Mesothelial cell of epicardium (in vitro differentiated cells): ENCODE measurements at regions not wholly inside any gene's neighbourhood (a gene's known extent, or its start where the extent isn't known, plus 50 kb on each side); places are given as distances from the start of the nearest gene placed in this dataset.

Source experiments
- DNase-seq, 2 experiments: peaks; one replicate each; pipeline ENCODE4 v3.0.0; 2021; ENCODE audit warnings: low spot score in 2 of 2; ENCODE audit not compliant: unreplicated experiment in 2 of 2
- H3K27ac Mint-ChIP-seq: 2 replicates; pipeline ENCODE4 v1.8.0; 2021; ENCODE audit warnings: mixed read lengths
- H3K27me3 Mint-ChIP-seq: 2 replicates; pipeline ENCODE4 v1.8.0; 2021; ENCODE audit warnings: low read depth, mixed read lengths
- H3K36me3 Mint-ChIP-seq: 2 replicates; pipeline ENCODE4 v1.8.0; 2021; ENCODE audit warnings: mixed read lengths
- H3K4me1 Mint-ChIP-seq: 2 replicates; pipeline ENCODE4 v1.8.0; 2021; ENCODE audit warnings: mixed read lengths
- H3K4me3 Mint-ChIP-seq: 2 replicates; pipeline ENCODE4 v1.8.0; 2021; ENCODE audit warnings: mild to moderate bottlenecking, moderate library complexity, mixed read lengths
- H3K9me3 Mint-ChIP-seq: 2 replicates; pipeline ENCODE4 v1.8.0; 2021; ENCODE audit warnings: mixed read lengths
- CTCF ChIP-seq: fragments of 200-600 bp; sonication (generic); IDR thresholded peaks from one replicate; pipeline ENCODE4 v1.5.0; 2021; ENCODE audit warnings: antibody characterized with exemption; ENCODE audit not compliant: unreplicated experiment

GRCh38 chr3:178156301-178156700, 379.9 kb upstream of the KCNMB2 start:
- Mint-ChIP-seq H3K4me1 (peaks cover 18% of the 10 kb centered on the region), H3K36me3 (peaks cover 2% of the 10 kb centered on the region), H3K4me3 (no peak overlapping the region), H3K9me3 (peaks cover 3% of the 10 kb centered on the region), H3K27me3 (no peaks in the 10 kb centered on the region), H3K27ac (no peak overlapping the region)
- TF ChIP-seq CTCF: no peak
- no peak for DNase-seq

GRCh38 chr3:178159691-178160220, 376.5 kb upstream of the KCNMB2 start:
- Mint-ChIP-seq H3K9me3 (peaks cover 15% of the 10 kb centered on the region), H3K27ac (peak overlapping the region; percentile 41), H3K4me1 (peaks cover 9% of the 10 kb centered on the region), H3K27me3 (no peaks in the 10 kb centered on the region), H3K4me3 (no peak overlapping the region), H3K36me3 (peaks cover 2% of the 10 kb centered on the region)
- DNase-seq: no peak
- no peak for TF ChIP-seq CTCF

GRCh38 chr3:178169421-178169820, 366.8 kb upstream of the KCNMB2 start:
- Mint-ChIP-seq H3K9me3 (peaks cover 42% of the 10 kb centered on the region), H3K36me3 (peaks cover 21% of the 10 kb centered on the region), H3K4me3 (no peak overlapping the region), H3K4me1 (peaks cover 7% of the 10 kb centered on the region), H3K27ac (no peak overlapping the region), H3K27me3 (no peaks in the 10 kb centered on the region)
- TF ChIP-seq CTCF: no peak
- DNase-seq: no peak

- no peak for TF ChIP-seq CTCF
- H3K27ac Mint-ChIP-seq: no peak overlapping the region
Measured at GRCh38 chr3:178170698-178171535, 365.3 kb upstream of the KCNMB2 start.

GRCh38 chr3:178172121-178172520, 364.1 kb upstream of the KCNMB2 start:
- H3K4me1 Mint-ChIP-seq: peaks cover 7% of the 10 kb centered on the region
- peaks cover 21% of the 10 kb centered on the region for H3K9me3 Mint-ChIP-seq
- peaks cover 13% of the 10 kb centered on the region for H3K36me3 Mint-ChIP-seq
- no peak for TF ChIP-seq CTCF
- DNase-seq: no peak
- H3K27ac Mint-ChIP-seq: no peak overlapping the region
- no peaks in the 10 kb centered on the region for H3K27me3 Mint-ChIP-seq
- H3K4me3 Mint-ChIP-seq: no peak overlapping the region

More at GRCh38 chr3:178170698-178171535, 365.3 kb upstream of the KCNMB2 start:
- peaks cover 7% of the 10 kb centered on the region for H3K4me1 Mint-ChIP-seq
- no peak overlapping the region for H3K4me3 Mint-ChIP-seq
- peaks cover 32% of the 10 kb centered on the region for H3K9me3 Mint-ChIP-seq
- no peak for DNase-seq
- H3K27me3 Mint-ChIP-seq: no peaks in the 10 kb centered on the region
- peaks cover 21% of the 10 kb centered on the region for H3K36me3 Mint-ChIP-seq
